Tibial nerve (tissue), 4 donors: ENCODE measurements at regions not wholly inside any gene's neighbourhood (a gene's known extent, or its start where the extent isn't known, plus 50 kb on each side); places are given as distances from the start of the nearest gene placed in this dataset.

Experiments used
- CTCF ChIP-seq, 5 experiments: fragments of 200-600 bp in 3 of 5; fragments of 450-650 bp in 2 of 5; sonication (generic) in 3 of 5; IDR thresholded peaks; one replicate each; pipeline ENCODE4 v1.5.1; 2016 to 2019; ENCODE audit warnings: antibody characterized with exemption in 5 of 5, mild to moderate bottlenecking in 3 of 5, moderate library complexity in 2 of 5
- EP300 ChIP-seq, 2 donors: sonication (generic); formaldehyde crosslinking; IDR thresholded peaks; one replicate each; pipeline ENCODE4 v1.6.1; 2017; ENCODE audit warnings: antibody characterized with exemption in 2 of 2, mild to moderate bottlenecking in 1 of 2
- POLR2A ChIP-seq, 2 donors: fragments of 450-650 bp; IDR thresholded peaks; one replicate each; pipeline ENCODE4 v1.6.1; 2017; ENCODE audit warnings: antibody characterized with exemption in 2 of 2, mild to moderate bottlenecking in 2 of 2, moderate library complexity in 2 of 2

DNA sequence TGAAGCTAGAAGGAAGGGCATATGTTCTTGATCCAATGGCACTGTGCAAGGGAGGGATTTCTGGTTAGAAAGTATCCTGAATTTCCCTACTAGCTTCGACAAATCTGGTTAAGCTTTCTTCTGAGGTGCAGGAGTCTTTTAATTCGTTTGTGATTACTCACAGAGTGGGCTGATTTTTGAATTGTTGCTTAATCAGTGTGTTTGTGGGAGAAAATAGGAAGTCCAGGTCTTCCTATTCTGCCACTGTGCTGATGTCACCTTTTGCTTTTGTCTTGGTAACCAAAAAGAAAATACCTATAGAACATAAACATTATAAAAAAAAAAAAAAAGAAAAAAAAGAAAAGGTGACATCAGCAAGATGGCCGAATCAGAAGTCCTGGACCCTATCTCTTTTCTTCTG lies 1008.6 kb downstream of the TSN start:
- TF ChIP-seq CTCF (IDR thresholded peaks at IDR 0.05) (no peak), POLR2A (IDR thresholded peaks at IDR 0.05) (no peak), EP300 (IDR thresholded peaks at IDR 0.05) (no peak)
